GM18505 (cell line): ENCODE measurements at regions not wholly inside any gene's neighbourhood (a gene's known extent, or its start where the extent isn't known, plus 50 kb on each side); places are given as distances from the start of the nearest gene placed in this dataset.

Experiments used
- ATAC-seq: cut with Tn5 transposase; IDR thresholded peaks from one replicate; pipeline ENCODE4 v1.9.1; 2021; ENCODE audit not compliant: unreplicated experiment
- POLR2A ChIP-seq: IDR thresholded peaks from 4 replicates; pipeline ENCODE4 v1.6.1; 2011; ENCODE audit warnings: borderline replicate concordance; ENCODE audit not compliant: insufficient read depth, insufficient read length; ENCODE audit errors: extremely low read depth

DNA sequence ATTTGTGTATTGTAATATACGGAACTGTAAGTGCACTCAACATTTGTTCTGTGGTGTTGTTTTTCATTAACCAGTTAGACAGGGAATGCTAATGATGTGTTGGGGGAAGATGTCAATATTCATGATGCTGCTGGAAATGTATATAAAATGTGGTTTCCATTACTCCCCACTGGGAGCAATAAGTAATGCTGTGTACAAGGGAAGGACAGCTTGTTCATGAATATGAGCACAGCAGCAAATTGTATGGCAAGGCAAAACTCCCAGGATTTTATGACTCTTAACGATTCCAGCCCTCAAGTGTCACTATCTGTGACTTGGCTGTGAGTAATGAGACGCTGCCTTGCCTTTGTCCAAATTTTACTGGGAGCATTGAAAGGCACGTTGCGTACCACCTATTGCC lies 312.4 kb upstream of the DDX18 start:
- no peak for TF ChIP-seq POLR2A
- no peak for ATAC-seq

DNA sequence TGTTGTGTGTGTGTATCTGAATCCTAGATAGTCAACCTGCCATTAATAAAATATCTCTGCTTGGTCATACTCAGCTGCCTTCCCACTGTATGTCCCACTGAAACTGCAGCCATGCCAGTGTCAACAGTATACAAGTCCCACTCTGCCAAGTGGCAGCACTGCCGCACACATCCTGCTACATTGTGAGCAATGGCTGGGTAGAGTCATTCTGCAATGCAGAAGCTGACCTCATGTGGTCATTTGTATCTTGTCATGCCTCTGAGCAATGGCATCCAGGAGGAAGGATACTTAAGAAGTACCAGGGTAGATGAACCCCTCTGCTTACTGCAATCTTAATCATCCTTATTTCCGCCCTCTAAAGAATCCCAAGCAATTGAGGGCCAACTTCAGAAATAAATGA lies 302.2 kb upstream of the DDX18 start:
- no peak for TF ChIP-seq POLR2A
- no peak for ATAC-seq

DNA sequence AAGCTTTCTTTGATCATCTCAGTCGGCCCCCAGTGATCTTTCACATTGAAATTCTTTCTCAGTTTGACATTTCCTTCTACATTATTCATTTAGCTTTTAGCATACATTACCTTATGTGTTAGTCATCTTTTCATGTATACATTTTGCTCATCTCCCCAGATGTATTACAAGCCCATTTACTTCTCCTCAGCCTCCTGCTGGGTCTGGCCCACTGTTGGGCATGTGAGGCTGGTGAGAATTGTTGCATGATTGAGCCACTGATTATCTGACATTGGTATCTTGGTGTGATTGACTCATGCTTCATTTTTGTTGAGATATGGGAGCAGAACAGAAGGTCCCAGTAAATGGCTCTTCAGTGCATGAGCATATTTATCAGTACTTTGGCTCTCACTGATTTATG lies 300.1 kb upstream of the DDX18 start:
- no peak for TF ChIP-seq POLR2A
- no peak for ATAC-seq

DNA sequence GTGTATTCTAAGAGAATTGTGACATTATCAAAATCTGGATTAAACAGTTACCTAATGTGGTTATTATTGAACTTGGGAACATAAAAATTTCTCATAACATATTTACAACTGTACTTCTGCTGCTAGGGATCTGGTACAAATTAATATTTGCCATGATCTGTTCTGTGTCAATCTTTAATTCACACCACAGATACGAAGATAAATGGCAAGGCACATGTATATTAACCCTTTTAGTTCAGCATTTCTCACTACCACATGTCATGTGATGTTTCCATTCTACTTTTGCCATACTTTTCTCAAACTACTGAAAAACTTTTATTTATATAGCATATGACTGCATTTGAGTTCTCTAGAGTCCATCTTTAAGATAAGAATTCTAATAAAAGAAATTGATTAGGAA lies 295.3 kb upstream of the DDX18 start:
- no peak for ATAC-seq
- no peak for TF ChIP-seq POLR2A

DNA sequence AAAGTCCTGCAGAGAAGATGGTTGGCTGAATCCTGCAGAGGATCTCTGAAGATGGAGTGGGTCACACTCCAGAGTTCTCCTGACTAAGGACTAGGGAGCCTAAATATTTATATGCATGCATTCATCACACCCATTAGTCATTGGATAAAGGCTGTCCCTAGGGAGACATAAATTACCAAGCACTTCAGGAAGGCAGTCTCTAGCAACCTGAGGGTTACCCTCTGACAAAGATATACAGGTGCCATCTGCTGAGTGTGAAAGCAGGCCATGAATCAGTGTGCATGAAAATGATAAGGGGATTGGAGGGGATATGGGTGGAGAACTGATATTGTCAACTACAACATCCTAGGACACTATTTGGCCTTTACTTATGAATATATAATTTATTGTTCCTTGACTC lies 294.8 kb upstream of the DDX18 start:
- no peak for TF ChIP-seq POLR2A
- ATAC-seq = no peak

DNA sequence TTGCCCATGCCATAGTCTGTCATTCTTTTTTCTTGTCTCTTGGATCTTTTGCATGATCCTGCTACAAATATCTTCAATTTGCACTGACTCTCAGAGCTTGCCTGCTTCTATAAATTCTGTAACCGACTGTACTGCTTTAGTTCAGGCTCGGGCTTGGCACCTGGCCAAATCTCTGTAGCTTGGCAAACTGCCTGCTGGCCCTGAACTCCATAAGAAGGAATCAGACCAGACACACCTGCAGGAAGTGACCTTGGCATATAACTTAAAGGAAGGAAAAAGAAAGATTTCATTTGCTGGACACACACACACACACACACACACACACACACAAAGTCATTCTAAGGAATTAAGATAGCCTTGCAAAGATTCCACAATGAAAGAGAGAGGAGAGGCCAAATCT lies 291.2 kb upstream of the DDX18 start:
- no peak for ATAC-seq
- TF ChIP-seq POLR2A = no peak

DNA sequence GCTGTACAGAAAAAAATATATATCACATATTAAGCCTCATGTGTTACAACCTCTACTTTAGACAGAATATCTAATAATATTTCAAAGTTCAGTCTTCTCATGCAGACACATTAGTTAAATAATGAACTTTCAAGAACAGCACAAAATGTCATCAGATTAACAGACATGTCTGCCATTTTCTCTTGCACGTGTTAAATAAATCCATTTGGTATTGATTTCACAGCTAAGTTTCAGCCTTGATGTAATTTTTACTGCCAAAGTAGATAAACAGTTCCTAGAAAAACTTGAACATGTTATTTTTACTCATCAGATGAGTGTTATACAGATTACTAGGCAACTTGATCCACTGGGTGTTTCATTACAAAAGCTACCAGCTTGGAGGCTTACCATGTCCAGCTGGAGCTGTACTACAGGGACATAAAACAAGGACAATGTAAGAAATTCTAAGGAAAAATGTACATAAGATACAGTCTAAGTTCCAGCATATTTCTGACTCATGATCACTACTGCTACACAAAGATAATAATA lies 290.7 kb upstream of the DDX18 start:
- TF ChIP-seq POLR2A = no peak
- ATAC-seq = no peak

DNA sequence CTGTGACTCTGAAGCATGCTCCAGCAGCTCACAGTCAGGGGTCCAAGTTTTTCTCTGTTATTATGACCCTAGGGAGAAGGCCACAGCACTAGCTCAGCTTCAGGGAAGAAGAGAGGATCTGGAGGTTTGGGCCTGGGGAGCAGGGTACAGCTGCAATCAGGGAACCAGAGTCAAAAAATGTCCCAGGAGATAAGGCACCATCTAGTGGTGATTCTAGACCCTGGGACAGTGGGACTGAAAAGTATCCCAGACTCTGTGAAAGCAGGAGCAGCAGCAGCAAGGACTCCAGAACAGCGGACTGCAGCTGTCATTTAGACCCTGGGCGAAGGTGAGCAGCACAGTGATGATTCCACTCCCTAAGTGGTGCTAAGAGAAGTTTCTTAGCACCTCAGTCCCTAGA lies 278.4 kb upstream of the DDX18 start:
- TF ChIP-seq POLR2A = no peak
- no peak for ATAC-seq

DNA sequence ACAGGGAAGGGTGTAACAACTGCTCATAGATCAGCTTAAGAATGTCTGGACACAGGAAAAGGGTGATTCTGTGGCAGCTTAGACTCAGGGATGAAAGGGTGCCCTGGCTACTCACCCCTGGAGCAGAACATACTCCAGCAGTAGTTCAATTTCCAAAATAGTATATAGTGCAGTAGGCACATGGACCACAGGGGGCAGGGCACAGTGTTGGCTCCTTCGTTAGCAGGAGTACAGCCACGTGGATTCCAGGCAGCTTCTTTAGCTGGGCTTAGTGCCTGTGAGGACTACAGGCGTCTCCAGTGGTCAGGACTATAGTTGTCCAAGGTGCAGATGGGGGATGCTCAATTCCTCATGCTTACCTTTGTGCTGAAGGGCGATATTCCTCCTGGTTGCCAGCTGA lies 277.5 kb upstream of the DDX18 start:
- ATAC-seq = no peak
- TF ChIP-seq POLR2A = no peak

DNA sequence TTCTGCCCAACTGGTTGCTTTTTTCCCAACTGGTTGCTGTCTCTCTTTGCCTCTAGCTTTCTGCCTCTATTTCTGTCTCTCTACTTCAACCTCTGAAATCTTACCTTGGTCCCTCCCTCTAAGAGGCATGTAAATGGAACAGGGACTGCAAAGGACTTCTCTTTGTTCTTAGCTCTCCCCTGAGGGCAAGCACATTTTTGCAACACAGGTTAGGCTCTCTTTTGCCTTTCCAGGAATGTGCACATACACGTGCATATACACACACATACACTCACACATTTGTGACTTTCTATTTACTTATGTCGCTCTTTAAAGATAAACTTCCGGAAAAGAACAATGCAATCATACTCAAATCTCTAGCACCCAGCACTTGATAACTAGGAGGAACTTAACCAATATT lies 262.6 kb upstream of the DDX18 start:
- ATAC-seq = no peak
- TF ChIP-seq POLR2A = no peak

DNA sequence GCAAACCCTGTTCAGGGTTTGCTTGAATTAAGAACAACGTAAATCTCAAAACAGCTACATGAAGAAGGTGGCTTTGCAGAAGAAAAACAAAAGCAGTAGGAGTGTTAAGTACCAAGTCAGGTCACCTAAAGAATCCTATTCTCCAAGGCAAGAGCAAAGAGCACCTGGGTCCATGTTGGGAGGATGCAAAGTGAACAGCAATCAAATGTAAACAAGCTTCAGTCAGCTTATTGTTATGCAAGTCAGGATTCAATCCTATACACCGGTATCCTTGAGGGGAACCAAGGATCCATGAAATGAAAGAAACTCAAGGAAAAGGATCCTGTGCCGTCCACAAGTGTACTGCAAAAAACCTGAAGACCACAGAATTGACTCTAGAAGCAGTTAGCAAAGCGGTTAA lies 261.0 kb upstream of the DDX18 start:
- TF ChIP-seq POLR2A = no peak
- ATAC-seq = no peak

DNA sequence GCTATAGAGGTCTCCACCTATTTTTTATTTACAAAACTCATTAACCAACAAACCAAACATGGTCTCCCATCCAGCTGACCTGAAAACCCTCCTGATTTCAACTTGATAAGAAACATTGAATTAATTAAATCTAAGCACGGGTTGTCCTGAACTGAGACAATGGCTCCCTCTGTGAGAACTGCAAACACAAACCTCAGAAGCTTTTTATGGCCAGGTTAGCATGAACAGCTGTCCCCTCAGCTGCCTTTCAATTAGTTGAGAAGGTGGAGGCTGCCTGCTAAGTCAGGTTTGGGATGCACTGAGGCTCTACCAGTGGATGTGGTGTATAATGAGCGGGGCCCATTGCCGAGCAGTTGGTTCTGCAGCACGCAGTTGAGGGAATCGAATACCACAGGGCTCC lies 258.5 kb upstream of the DDX18 start:
- TF ChIP-seq POLR2A = no peak

DNA sequence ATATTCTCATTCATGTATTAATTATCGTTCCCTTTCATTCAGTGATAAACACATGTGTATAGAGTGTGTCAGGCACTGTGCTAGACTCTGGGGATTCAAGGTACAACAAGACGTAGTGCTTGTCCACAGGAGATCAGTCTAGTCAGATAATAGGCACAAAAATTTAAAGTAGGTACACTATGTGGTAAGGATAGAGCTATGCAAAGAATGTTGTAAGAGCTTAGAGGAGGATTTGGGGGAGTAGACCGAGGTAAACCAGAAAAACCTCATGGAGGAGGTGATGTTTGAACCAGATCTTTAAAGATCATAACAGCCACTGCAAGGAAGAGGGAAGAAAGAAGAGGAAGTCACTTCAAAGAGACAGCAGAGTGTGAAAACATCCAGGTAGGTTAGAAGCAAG lies 256.9 kb upstream of the DDX18 start:
- no peak for TF ChIP-seq POLR2A
- ATAC-seq = no peak

More for the DNA sequence above, 258.5 kb upstream of the DDX18 start:
- no peak for ATAC-seq

DNA sequence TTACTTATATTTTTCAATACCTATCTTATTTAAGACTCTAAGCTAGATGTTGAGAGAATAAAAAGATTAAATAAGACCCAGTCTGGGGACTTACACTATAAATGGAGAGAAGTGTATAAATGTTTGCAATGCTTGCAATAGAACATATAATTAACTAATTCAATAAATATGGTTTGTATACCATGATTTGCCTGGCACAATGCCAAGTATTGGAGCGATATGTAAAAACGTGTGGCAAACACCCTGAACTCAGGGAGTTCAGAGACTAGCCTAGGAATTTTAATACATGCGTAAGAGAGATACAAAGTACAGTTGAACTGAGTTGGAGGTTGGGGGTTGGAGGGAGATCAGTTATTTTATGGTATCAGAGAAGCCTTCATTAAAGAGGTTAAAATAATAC lies 251.8 kb upstream of the DDX18 start:
- ATAC-seq = no peak
- no peak for TF ChIP-seq POLR2A
